PFSK-1 (cell line): ENCODE measurements at regions not wholly inside any gene's neighbourhood (a gene's known extent, or its start where the extent isn't known, plus 50 kb on each side); places are given as distances from the start of the nearest gene placed in this dataset.

Source experiments
- FOXP2 ChIP-seq: optimal IDR thresholded peaks from 2 replicates; pipeline ENCODE3; 2011; ENCODE audit warnings: borderline replicate concordance, control low read depth, inconsistent platforms; ENCODE audit not compliant: insufficient read depth; ENCODE audit errors: extremely low read length, extremely low read depth
- POLR2AphosphoS5 ChIP-seq: IDR thresholded peaks from 2 replicates; pipeline ENCODE4 v1.6.1; 2012; ENCODE audit warnings: low read depth, mild to moderate bottlenecking, control low read depth, low read length, moderate library complexity
- REST ChIP-seq, 2 experiments: IDR thresholded peaks; 2 replicates each; pipeline versions ENCODE4 v1.6.1 to v1.8.0; 2011 to 2012; ENCODE audit warnings: low read depth in 2 of 2, low read length in 2 of 2, control low read depth in 1 of 2, inconsistent platforms in 1 of 2, mild to moderate bottlenecking in 1 of 2, moderate library complexity in 1 of 2; ENCODE audit not compliant: insufficient read depth in 1 of 2
- SIN3A ChIP-seq: IDR thresholded peaks from 2 replicates; pipeline ENCODE4 v1.6.1; 2012; ENCODE audit warnings: mild to moderate bottlenecking, low read length, moderate library complexity, borderline replicate concordance; ENCODE audit not compliant: insufficient read depth
- TAF1 ChIP-seq: IDR thresholded peaks from 2 replicates; pipeline ENCODE4 v1.6.1; 2012; ENCODE audit warnings: low read length, control low read depth, borderline replicate concordance; ENCODE audit not compliant: insufficient read depth

GRCh38 chr14:53652068-53652467 lies 304.6 kb downstream of the BMP4 start:
- no peak for TF ChIP-seq SIN3A
- TF ChIP-seq TAF1, result no peak
- TF ChIP-seq REST (IDR thresholded peaks at IDR 0.05; ENCODE audit: insufficient read depth in 1 of 2, low read depth in 2 of 2, low read length in 2 of 2), result no peak

- TF ChIP-seq FOXP2 (no peak), REST (IDR thresholded peaks at IDR 0.05; ENCODE audit: insufficient read depth in 1 of 2, low read depth in 2 of 2, low read length in 2 of 2) (no peak), SIN3A (no peak), TAF1 (no peak), POLR2AphosphoS5 (no peak)
These were observed 305.4 kb downstream of the BMP4 start for GRCh38 chr14:53651096-53651740.

GRCh38 chr14:53646925-53647324 lies 309.7 kb downstream of the BMP4 start:
- TF ChIP-seq SIN3A (no peak), POLR2AphosphoS5 (no peak), REST (IDR thresholded peaks at IDR 0.05; ENCODE audit: insufficient read depth in 1 of 2, low read depth in 2 of 2, low read length in 2 of 2) (no peak)

- TF ChIP-seq POLR2AphosphoS5, result no peak
- TF ChIP-seq FOXP2, result no peak
- TF ChIP-seq REST (IDR thresholded peaks at IDR 0.05; ENCODE audit: insufficient read depth in 1 of 2, low read depth in 2 of 2, low read length in 2 of 2), result no peak
- no peak for TF ChIP-seq TAF1
- TF ChIP-seq SIN3A, result no peak
These were observed 315.9 kb downstream of the BMP4 start for GRCh38 chr14:53640695-53641094.

- TF ChIP-seq REST (IDR thresholded peaks at IDR 0.05; ENCODE audit: insufficient read depth in 1 of 2, low read depth in 2 of 2, low read length in 2 of 2), result no peak
- no peak for TF ChIP-seq SIN3A
- no peak for TF ChIP-seq POLR2AphosphoS5
- no peak for TF ChIP-seq TAF1
- TF ChIP-seq FOXP2, result no peak
These were observed 317.7 kb downstream of the BMP4 start for GRCh38 chr14:53638966-53639365.
